ENCODE measurements at regions not wholly inside any gene's neighbourhood (a gene's known extent, or its start where the extent isn't known, plus 50 kb on each side); places are given as distances from the start of the nearest gene placed in this dataset.

DNA sequence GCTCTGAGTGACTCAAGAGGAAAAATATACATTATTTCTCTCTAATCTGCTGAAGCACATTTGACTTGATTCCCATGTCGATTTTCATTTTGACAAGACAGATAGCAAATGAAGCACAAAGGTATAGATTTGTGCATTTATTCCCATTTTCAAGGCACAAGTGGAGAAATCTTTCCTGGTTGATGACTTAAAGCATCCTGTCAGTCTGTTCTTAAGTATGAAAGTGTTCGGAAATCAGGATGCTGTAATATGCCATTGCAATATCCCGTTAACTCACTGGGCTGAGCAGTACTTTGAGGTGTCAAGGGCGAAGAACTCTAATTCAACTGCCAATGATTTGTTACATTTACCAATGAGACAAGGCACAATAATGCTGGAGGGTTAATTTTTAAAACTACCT, 185.2 kb upstream of the LRP1B start:
- Histone ChIP-seq H4K20me1 (ENCODE audit: insufficient read depth, low read length, poor library complexity, severe bottlenecking) (no peaks in the 10 kb centered on the region), H3K27me3 (ENCODE audit: insufficient read depth, low read length, poor library complexity, severe bottlenecking) (no peaks in the 10 kb centered on the region), H3K9me2 (replicated peaks; ENCODE audit: low read depth, low read length) (no peaks in the 10 kb centered on the region), H3F3A (ENCODE audit: low read depth) (no peaks in the 10 kb centered on the region), H3K4me1 (ENCODE audit: insufficient read depth, low read length, poor library complexity, severe bottlenecking) (peaks cover 8% of the 10 kb centered on the region), H3K36me3 (ENCODE audit: insufficient read depth, low read length) (no peaks in the 10 kb centered on the region), H3K79me2 (ENCODE audit: insufficient read depth, low read length) (no peaks in the 10 kb centered on the region), H3K4me2 (ENCODE audit: low read depth, low read length, poor library complexity, severe bottlenecking) (no peak overlapping the region), H3K4me3 (ENCODE audit: low read length, poor library complexity, severe bottlenecking) (no peak overlapping the region), H3K9me3 (ENCODE audit: insufficient read depth, low read depth, low read length) (peaks cover 10% of the 10 kb centered on the region; the same call in 1 of the 2 replicates), H2AFZ (ENCODE audit: low read length) (no peak overlapping the region), H3K9ac (ENCODE audit: low read depth, low read length, poor library complexity, severe bottlenecking) (no peak overlapping the region)
- TF ChIP-seq, protein P1, sequence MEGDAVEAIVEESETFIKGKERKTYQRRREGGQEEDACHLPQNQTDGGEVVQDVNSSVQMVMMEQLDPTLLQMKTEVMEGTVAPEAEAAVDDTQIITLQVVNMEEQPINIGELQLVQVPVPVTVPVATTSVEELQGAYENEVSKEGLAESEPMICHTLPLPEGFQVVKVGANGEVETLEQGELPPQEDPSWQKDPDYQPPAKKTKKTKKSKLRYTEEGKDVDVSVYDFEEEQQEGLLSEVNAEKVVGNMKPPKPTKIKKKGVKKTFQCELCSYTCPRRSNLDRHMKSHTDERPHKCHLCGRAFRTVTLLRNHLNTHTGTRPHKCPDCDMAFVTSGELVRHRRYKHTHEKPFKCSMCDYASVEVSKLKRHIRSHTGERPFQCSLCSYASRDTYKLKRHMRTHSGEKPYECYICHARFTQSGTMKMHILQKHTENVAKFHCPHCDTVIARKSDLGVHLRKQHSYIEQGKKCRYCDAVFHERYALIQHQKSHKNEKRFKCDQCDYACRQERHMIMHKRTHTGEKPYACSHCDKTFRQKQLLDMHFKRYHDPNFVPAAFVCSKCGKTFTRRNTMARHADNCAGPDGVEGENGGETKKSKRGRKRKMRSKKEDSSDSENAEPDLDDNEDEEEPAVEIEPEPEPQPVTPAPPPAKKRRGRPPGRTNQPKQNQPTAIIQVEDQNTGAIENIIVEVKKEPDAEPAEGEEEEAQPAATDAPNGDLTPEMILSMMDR (conservative IDR thresholded peaks at IDR 0.05; ENCODE audit: low read length), result no peak
- TF ChIP-seq EZH2phosphoT487 (IDR thresholded peaks at IDR 0.05; ENCODE audit: borderline replicate concordance), result no peak

DNA sequence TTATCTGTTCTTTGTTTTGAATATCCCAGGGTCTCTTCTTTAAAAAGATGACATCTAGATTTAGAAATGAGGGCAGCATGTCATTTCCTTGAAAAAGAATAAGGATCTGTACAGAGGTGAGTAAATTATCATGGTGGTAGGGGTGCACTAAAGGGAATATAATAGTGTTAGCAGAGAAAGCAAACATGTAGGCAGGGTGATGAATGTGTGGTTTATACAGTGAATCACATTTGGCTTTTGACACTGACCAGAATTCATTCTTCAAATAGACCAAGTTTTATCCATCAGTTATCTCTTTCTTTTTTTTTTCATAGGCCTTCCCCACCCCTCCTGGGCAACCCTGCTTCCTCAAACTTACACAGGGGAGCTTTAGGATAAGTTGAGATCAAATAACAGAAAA, 184.5 kb upstream of the LRP1B start:
- Histone ChIP-seq H3K9me3 (ENCODE audit: insufficient read depth, low read depth, low read length) (peaks cover 12% of the 10 kb centered on the region; the same call in 1 of the 2 replicates), H3K4me1 (ENCODE audit: insufficient read depth, low read length, poor library complexity, severe bottlenecking) (peaks cover 7% of the 10 kb centered on the region), H3K27me3 (ENCODE audit: insufficient read depth, low read length, poor library complexity, severe bottlenecking) (no peaks in the 10 kb centered on the region), H3F3A (ENCODE audit: low read depth) (no peaks in the 10 kb centered on the region), H3K9ac (ENCODE audit: low read depth, low read length, poor library complexity, severe bottlenecking) (no peak overlapping the region), H2AFZ (ENCODE audit: low read length) (no peak overlapping the region), H3K9me2 (replicated peaks; ENCODE audit: low read depth, low read length) (no peaks in the 10 kb centered on the region), H3K4me3 (ENCODE audit: low read length, poor library complexity, severe bottlenecking) (no peak overlapping the region), H3K4me2 (ENCODE audit: low read depth, low read length, poor library complexity, severe bottlenecking) (no peak overlapping the region), H3K79me2 (ENCODE audit: insufficient read depth, low read length) (no peaks in the 10 kb centered on the region), H3K36me3 (ENCODE audit: insufficient read depth, low read length) (no peaks in the 10 kb centered on the region), H4K20me1 (ENCODE audit: insufficient read depth, low read length, poor library complexity, severe bottlenecking) (no peaks in the 10 kb centered on the region)
- TF ChIP-seq, protein P1 (conservative IDR thresholded peaks at IDR 0.05; ENCODE audit: low read length), result no peak
- no peak for TF ChIP-seq EZH2phosphoT487 (IDR thresholded peaks at IDR 0.05; ENCODE audit: borderline replicate concordance)

DNA sequence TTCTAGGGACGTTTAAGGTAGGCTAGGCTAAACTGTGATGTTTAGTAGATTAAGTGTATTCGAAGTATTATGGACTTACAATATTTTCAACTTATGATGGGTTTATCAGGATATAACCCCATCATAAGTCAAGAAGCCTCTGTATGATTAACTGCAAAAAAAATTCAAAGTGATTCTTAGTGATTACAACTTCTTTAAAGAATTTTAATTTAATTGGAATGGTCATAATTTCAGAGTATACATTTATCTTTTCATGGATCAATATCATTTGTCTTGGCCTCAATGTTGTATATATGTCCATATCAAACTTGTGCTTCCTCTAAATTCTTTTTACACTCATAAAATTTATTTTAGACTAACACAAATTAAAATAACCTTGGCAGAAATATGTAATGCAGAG, 183.3 kb upstream of the LRP1B start:
- H3K27me3 ChIP-seq (ENCODE audit: insufficient read depth, low read length, poor library complexity, severe bottlenecking), result no peaks in the 10 kb centered on the region
- no peaks in the 10 kb centered on the region for H4K20me1 ChIP-seq (ENCODE audit: insufficient read depth, low read length, poor library complexity, severe bottlenecking)
- no peak overlapping the region for H3K4me2 ChIP-seq (ENCODE audit: low read depth, low read length, poor library complexity, severe bottlenecking)
- no peak overlapping the region for H2AFZ ChIP-seq (ENCODE audit: low read length)
- no peaks in the 10 kb centered on the region for H3K36me3 ChIP-seq (ENCODE audit: insufficient read depth, low read length)
- H3K79me2 ChIP-seq (ENCODE audit: insufficient read depth, low read length), result no peaks in the 10 kb centered on the region
- H3F3A ChIP-seq (ENCODE audit: low read depth), result no peaks in the 10 kb centered on the region
- no peak overlapping the region for H3K4me3 ChIP-seq (ENCODE audit: low read length, poor library complexity, severe bottlenecking)
- TF ChIP-seq, protein P1 (conservative IDR thresholded peaks at IDR 0.05; ENCODE audit: low read length), result no peak
- TF ChIP-seq EZH2phosphoT487 (IDR thresholded peaks at IDR 0.05; ENCODE audit: borderline replicate concordance), result no peak
- H3K4me1 ChIP-seq (ENCODE audit: insufficient read depth, low read length, poor library complexity, severe bottlenecking), result peaks cover 7% of the 10 kb centered on the region
- H3K9me2 ChIP-seq (replicated peaks; ENCODE audit: low read depth, low read length), result no peaks in the 10 kb centered on the region
- no peak overlapping the region for H3K9ac ChIP-seq (ENCODE audit: low read depth, low read length, poor library complexity, severe bottlenecking)
- peaks cover 12% of the 10 kb centered on the region; the same call in 1 of the 2 replicates for H3K9me3 ChIP-seq (ENCODE audit: insufficient read depth, low read depth, low read length)

All from Loucy (cell line).